HK-2 (cell line): ENCODE measurements at regions not wholly inside any gene's neighbourhood (a gene's known extent, or its start where the extent isn't known, plus 50 kb on each side); places are given as distances from the start of the nearest gene placed in this dataset.
"Not testable (repeated sequence)": the region's sequence is repeated elsewhere in the genome, so short reads cannot be mapped to it uniquely, and the experiment has no call there.

Experiments
- DNase-seq: peaks from one replicate; pipeline ENCODE4 v3.0.0-alpha.2; 2018; ENCODE audit not compliant: unreplicated experiment

GRCh38 chr15:75100679-75101078, 77.3 kb downstream of the PPCDC start:
- DNase-seq = no peak

- peak; percentile 54 for DNase-seq
Measured at GRCh38 chr15:75104804-75105557, 81.6 kb downstream of the PPCDC start.

GRCh38 chr15:75107516-75107907, 84.1 kb downstream of the PPCDC start:
- DNase-seq = no peak

GRCh38 chr15:75107908-75108838, 84.8 kb downstream of the PPCDC start:
- DNase-seq = peak; percentile 58

GRCh38 chr15:75109021-75109735, 85.8 kb downstream of the PPCDC start:
- no peak for DNase-seq

- no peak for DNase-seq
Measured at GRCh38 chr15:75109736-75110130, 86.3 kb downstream of the PPCDC start.

GRCh38 chr15:75112278-75112847, 89.0 kb downstream of the PPCDC start:
- DNase-seq = no peak

GRCh38 chr15:75112848-75113492, 88.7 kb upstream of the C15orf39 start:
- DNase-seq = no peak

GRCh38 chr15:75114327-75114726, 87.4 kb upstream of the C15orf39 start:
- no peak for DNase-seq

GRCh38 chr15:75114796-75115195, 86.9 kb upstream of the C15orf39 start:
- DNase-seq = no peak

GRCh38 chr15:75115411-75115913, 86.2 kb upstream of the C15orf39 start:
- not testable (repeated sequence) for DNase-seq

GRCh38 chr15:75116143-75116542, 85.5 kb upstream of the C15orf39 start:
- not testable (repeated sequence) for DNase-seq

GRCh38 chr15:75117993-75118392, 83.7 kb upstream of the C15orf39 start:
- DNase-seq = no peak

- not testable (repeated sequence) for DNase-seq
Measured at GRCh38 chr15:75119312-75119711, 82.4 kb upstream of the C15orf39 start.

GRCh38 chr15:75121491-75121890, 80.2 kb upstream of the C15orf39 start:
- DNase-seq = no peak

GRCh38 chr15:75123395-75123794, 78.3 kb upstream of the C15orf39 start:
- DNase-seq = no peak

- not testable (repeated sequence) for DNase-seq
Measured at GRCh38 chr15:75124278-75124677, 77.4 kb upstream of the C15orf39 start.

GRCh38 chr15:75125935-75126334, 75.7 kb upstream of the C15orf39 start:
- DNase-seq = no peak

- no peak for DNase-seq
Measured at GRCh38 chr15:75126864-75127580, 74.7 kb upstream of the C15orf39 start.

- DNase-seq = no peak
Measured at GRCh38 chr15:75129788-75130187, 71.9 kb upstream of the C15orf39 start.
